Upper lobe of left lung (tissue), 6 donors: ENCODE measurements at regions not wholly inside any gene's neighbourhood (a gene's known extent, or its start where the extent isn't known, plus 50 kb on each side); places are given as distances from the start of the nearest gene placed in this dataset.

Source experiments
- ATAC-seq, 2 donors: fragments of 200-7000 bp; cut with Tn5 transposase; one replicate each; pipeline ENCODE4 v1.9.1; 2022; ENCODE audit warnings: mild to moderate bottlenecking in 2 of 2, moderate library complexity in 2 of 2; ENCODE audit not compliant: low FRiP score in 2 of 2
- DNase-seq, 2 donors: peaks; one replicate each; pipeline ENCODE4 v3.0.0-alpha.2; 2019 to 2020
- H3K27ac ChIP-seq, 4 donors: fragments of 200-600 bp; sonication (generic); one replicate each; pipeline ENCODE4 v1.5.1; 2016 to 2019
- H3K27me3 ChIP-seq, 4 donors: fragments of 200-600 bp; sonication (generic); one replicate each; pipeline ENCODE4 v1.5.1; 2017 to 2019
- H3K36me3 ChIP-seq, 4 donors: fragments of 200-600 bp; sonication (generic); one replicate each; pipeline ENCODE4 v1.5.1; 2016 to 2019
- H3K4me1 ChIP-seq, 4 donors: fragments of 200-600 bp; sonication (generic); one replicate each; pipeline ENCODE4 v1.5.1; 2018 to 2019
- H3K4me3 ChIP-seq, 4 donors: fragments of 200-600 bp; sonication (generic); one replicate each; pipeline ENCODE4 v1.5.1; 2017 to 2019; ENCODE audit warnings: mild to moderate bottlenecking in 2 of 4, moderate library complexity in 1 of 4
- H3K9me3 ChIP-seq, 4 donors: fragments of 200-600 bp; sonication (generic); one replicate each; pipeline ENCODE4 v1.5.1; 2018 to 2019
- CTCF ChIP-seq, 6 experiments: fragments of 450-650 bp in 4 of 6; fragments of 200-600 bp in 2 of 6; sonication (generic) in 2 of 6; IDR thresholded peaks; one replicate each; pipeline ENCODE4 v1.5.1; 2016 to 2019; ENCODE audit warnings: antibody characterized with exemption in 6 of 6
- EP300 ChIP-seq, 4 donors: sonication (generic); formaldehyde crosslinking; IDR thresholded peaks; one replicate each; pipeline ENCODE4 v1.5.1; 2017; ENCODE audit warnings: antibody characterized with exemption in 4 of 4, control low read depth in 2 of 4
- POLR2A ChIP-seq, 4 donors: fragments of 450-650 bp; IDR thresholded peaks; one replicate each; pipeline ENCODE4 v1.5.1; 2016 to 2017; ENCODE audit warnings: antibody characterized with exemption in 4 of 4, mild to moderate bottlenecking in 2 of 4
- POLR2AphosphoS5 ChIP-seq, 2 donors: sonication (generic); formaldehyde crosslinking; IDR thresholded peaks; one replicate each; pipeline ENCODE4 v1.5.1; 2017; ENCODE audit warnings: antibody characterized with exemption in 2 of 2
- WGBS, 2 donors: methylation state at CpG; one replicate each; pipeline ENCODE4 v1.1.5; 2017 to 2018; 5-methylcytosine and 5-hydroxymethylcytosine counted together
- donor health status: DM: no; HTN: no; CAD: no; lungs with moderate emphysema.
- donor health status: DM: no; HTN: yes; CAD: no; lungs with severe emphysema.

- 90 to 96% methylated on average over 4 of the region's 4 CpGs for WGBS, 2 donors
- Histone ChIP-seq H3K4me1 (peaks cover 0 to 12% (median 5%) of the 10 kb centered on the region in 4 donors), H3K4me3 (no peak overlapping the region), H3K36me3 (no peaks in the 10 kb centered on the region), H3K27me3 (no peaks in the 10 kb centered on the region), H3K27ac (no peak overlapping the region), H3K9me3 (no peaks in the 10 kb centered on the region)
- TF ChIP-seq EP300 (IDR thresholded peaks at IDR 0.05) = no peak
- no peak for TF ChIP-seq POLR2AphosphoS5 (IDR thresholded peaks at IDR 0.05)
- no peak for TF ChIP-seq CTCF (IDR thresholded peaks at IDR 0.05)
- TF ChIP-seq POLR2A (IDR thresholded peaks at IDR 0.05) = no peak
- DNase-seq = no peak
- ATAC-seq = no peak
Observed at GRCh38 chr14:89533766-89534165, 116.7 kb upstream of the FOXN3 start.

GRCh38 chr14:89533136-89533535, 116.1 kb upstream of the FOXN3 start:
- Histone ChIP-seq H3K36me3 (no peaks in the 10 kb centered on the region), H3K27ac (no peak overlapping the region), H3K4me1 (peaks cover 0 to 12% (median 5%) of the 10 kb centered on the region in 4 donors), H3K27me3 (no peaks in the 10 kb centered on the region), H3K4me3 (no peak overlapping the region), H3K9me3 (no peaks in the 10 kb centered on the region)
- TF ChIP-seq POLR2AphosphoS5 (IDR thresholded peaks at IDR 0.05) (no peak), CTCF (IDR thresholded peaks at IDR 0.05) (no peak), POLR2A (IDR thresholded peaks at IDR 0.05) (no peak), EP300 (IDR thresholded peaks at IDR 0.05) (no peak)
- ATAC-seq (no peak), DNase-seq (peak in 1 of 2 donors; percentile 35)
- 97 to 98% methylated on average over 12 of the region's 12 CpGs for WGBS, 2 donors

- H3K9me3 ChIP-seq = no peaks in the 10 kb centered on the region
- no peak overlapping the region for H3K27ac ChIP-seq
- no peaks in the 10 kb centered on the region for H3K27me3 ChIP-seq
- TF ChIP-seq POLR2AphosphoS5 (IDR thresholded peaks at IDR 0.05) (no peak), EP300 (IDR thresholded peaks at IDR 0.05) (no peak), POLR2A (IDR thresholded peaks at IDR 0.05) (no peak), CTCF (IDR thresholded peaks at IDR 0.05) (no peak)
- H3K4me3 ChIP-seq = no peak overlapping the region
- no peaks in the 10 kb centered on the region for H3K36me3 ChIP-seq
- peaks cover 0 to 12% (median 5%) of the 10 kb centered on the region in 4 donors for H3K4me1 ChIP-seq
- DNase-seq (no peak), ATAC-seq (no peak)
- WGBS, 2 donors = 90 to 93% methylated on average over 9 of the region's 9 CpGs
Observed at GRCh38 chr14:89531661-89532335, 114.8 kb upstream of the FOXN3 start.

- TF ChIP-seq POLR2A (IDR thresholded peaks at IDR 0.05) = no peak
- no peak for TF ChIP-seq CTCF (IDR thresholded peaks at IDR 0.05)
- no peak for TF ChIP-seq EP300 (IDR thresholded peaks at IDR 0.05)
- TF ChIP-seq POLR2AphosphoS5 (IDR thresholded peaks at IDR 0.05) = no peak
- 91 to 95% methylated on average over 3 to 4 of the region's 4 CpGs for WGBS, 2 donors
- ATAC-seq (no peak), DNase-seq (no peak)
- Histone ChIP-seq H3K4me1 (no peaks in the 10 kb centered on the region), H3K9me3 (peaks cover 4 to 8% (median 7%) of the 10 kb centered on the region in 4 donors), H3K36me3 (no peaks in the 10 kb centered on the region), H3K4me3 (no peak overlapping the region), H3K27ac (no peak overlapping the region), H3K27me3 (no peaks in the 10 kb centered on the region)
Observed at GRCh38 chr14:89524990-89525667, 108.1 kb upstream of the FOXN3 start.
